Smooth muscle cell (in vitro differentiated cells): ENCODE measurements at regions not wholly inside any gene's neighbourhood (a gene's known extent, or its start where the extent isn't known, plus 50 kb on each side); places are given as distances from the start of the nearest gene placed in this dataset.

Experiments used
- DNase-seq: peaks from one replicate; lab custom pipeline; 2025; ENCODE audit not compliant: unreplicated experiment; lab: John Stamatoyannopoulos, UW
- H2AFZ ChIP-seq: fragments of 200-600 bp; sonication (generic); 2 replicates; pipeline ENCODE4 v1.6.0; 2016; ENCODE audit warnings: antibody characterized with exemption, low read depth, mild to moderate bottlenecking
- H3F3A ChIP-seq: fragments of 200-600 bp; sonication (generic); 2 replicates; pipeline ENCODE4 v1.6.0; 2017; ENCODE audit warnings: antibody characterized with exemption, low read depth
- H3K27ac ChIP-seq: fragments of 200-600 bp; sonication (generic); 2 replicates; pipeline ENCODE4 v1.5.1; 2016; ENCODE audit warnings: low read depth, mild to moderate bottlenecking
- H3K27me3 ChIP-seq: fragments of 200-600 bp; sonication (generic); 2 replicates; pipeline ENCODE4 v1.6.1; 2016; ENCODE audit warnings: low read depth, mild to moderate bottlenecking
- H3K36me3 ChIP-seq: fragments of 200-600 bp; sonication (generic); 2 replicates; pipeline ENCODE4 v1.5.1; 2016; ENCODE audit warnings: low read depth
- H3K4me1 ChIP-seq: fragments of 200-600 bp; sonication (generic); 2 replicates; pipeline ENCODE4 v1.5.1; 2016; ENCODE audit warnings: low read depth
- H3K4me2 ChIP-seq: fragments of 200-600 bp; sonication (generic); 2 replicates; pipeline ENCODE4 v1.6.0; 2016; ENCODE audit warnings: mild to moderate bottlenecking
- H3K4me3 ChIP-seq: fragments of 200-600 bp; sonication (generic); 2 replicates; pipeline ENCODE4 v1.5.1; 2016; ENCODE audit warnings: mild to moderate bottlenecking
- H3K79me2 ChIP-seq: fragments of 200-600 bp; sonication (generic); 2 replicates; pipeline ENCODE4 v1.6.0; 2016; ENCODE audit warnings: low read depth, mild to moderate bottlenecking
- H3K9ac ChIP-seq: fragments of 200-600 bp; sonication (generic); 2 replicates; pipeline ENCODE4 v1.6.0; 2016; ENCODE audit warnings: low read depth
- H3K9me3 ChIP-seq: fragments of 200-600 bp; sonication (generic); replicated peaks from 2 replicates; pipeline ENCODE4 v1.5.1; 2016; ENCODE audit warnings: low read depth
- H4K20me1 ChIP-seq: fragments of 200-600 bp; sonication (generic); 2 replicates; pipeline ENCODE4 v1.6.0; 2016; ENCODE audit warnings: low read depth
- CTCF ChIP-seq: fragments of 200-600 bp; sonication (generic); IDR thresholded peaks from 2 replicates; pipeline ENCODE4 v1.5.1; 2017; ENCODE audit warnings: borderline replicate concordance, mild to moderate bottlenecking, antibody characterized with exemption; ENCODE audit not compliant: insufficient read depth, poor library complexity, severe bottlenecking
- WGBS: methylation state at CpG from one replicate; pipeline ENCODE4 v1.1.7; 2016; ENCODE audit warnings: low lambda C conversion rate; 5-methylcytosine and 5-hydroxymethylcytosine counted together

- H3K36me3 ChIP-seq, result no peaks in the 10 kb centered on the region
- H4K20me1 ChIP-seq, result no peaks in the 10 kb centered on the region
- no peaks in the 10 kb centered on the region for H3K27me3 ChIP-seq
Observed at GRCh38 chr18:29969876-29970275, 1072.7 kb downstream of the DSC3 start.

DNA sequence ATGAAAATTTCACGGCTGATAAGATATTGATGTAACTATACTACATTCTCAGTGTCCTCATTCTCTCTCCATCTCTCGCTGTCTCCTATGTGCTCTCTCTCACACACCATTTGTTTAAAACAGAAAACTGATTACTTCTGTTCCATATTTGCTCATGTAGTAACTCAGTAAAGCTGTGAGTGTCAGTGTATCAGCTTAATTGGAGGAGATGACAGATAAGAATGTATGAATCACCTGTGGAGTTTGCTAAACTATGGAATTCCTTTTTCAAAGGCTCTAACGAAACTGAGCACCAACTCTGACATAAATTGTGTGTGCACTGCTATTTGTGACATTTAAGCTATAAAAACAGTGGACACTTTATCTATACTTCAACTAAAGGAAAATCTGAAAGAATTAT is 1080.0 kb downstream of the DSC3 start:
- Histone ChIP-seq H3K4me2 (no peak overlapping the region), H3K9me3 (no peaks in the 10 kb centered on the region), H3K27ac (no peak overlapping the region), H3K79me2 (no peaks in the 10 kb centered on the region), H3K36me3 (no peaks in the 10 kb centered on the region), H4K20me1 (no peaks in the 10 kb centered on the region), H3K27me3 (no peaks in the 10 kb centered on the region), H3F3A (no peaks in the 10 kb centered on the region), H3K9ac (no peak overlapping the region), H2AFZ (no peak overlapping the region), H3K4me3 (no peak overlapping the region), H3K4me1 (no peaks in the 10 kb centered on the region)
- TF ChIP-seq CTCF, result no peak
- DNase-seq, result no peak
- WGBS, result 73% methylated on average over 3 of the region's 3 CpGs

More at GRCh38 chr18:29969876-29970275, 1072.7 kb downstream of the DSC3 start:
- no peak overlapping the region for H3K27ac ChIP-seq
- no peak for DNase-seq
- H3K9ac ChIP-seq, result no peak overlapping the region
- no peaks in the 10 kb centered on the region for H3F3A ChIP-seq
- H3K4me2 ChIP-seq, result no peak overlapping the region
- no peak for TF ChIP-seq CTCF
- H3K4me3 ChIP-seq, result no peak overlapping the region
- H3K79me2 ChIP-seq, result no peaks in the 10 kb centered on the region
- no peaks in the 10 kb centered on the region for H3K9me3 ChIP-seq
- H2AFZ ChIP-seq, result no peak overlapping the region
- no peaks in the 10 kb centered on the region for H3K4me1 ChIP-seq

GRCh38 chr18:29960539-29960938 is 1082.0 kb downstream of the DSC3 start:
- Histone ChIP-seq H3K4me1 (no peaks in the 10 kb centered on the region), H3K36me3 (no peaks in the 10 kb centered on the region), H3K9ac (no peak overlapping the region), H3K4me3 (no peak overlapping the region), H3F3A (no peaks in the 10 kb centered on the region), H3K9me3 (no peaks in the 10 kb centered on the region), H2AFZ (no peak overlapping the region), H3K27me3 (no peaks in the 10 kb centered on the region), H3K27ac (no peak overlapping the region), H4K20me1 (no peaks in the 10 kb centered on the region), H3K4me2 (no peak overlapping the region), H3K79me2 (no peaks in the 10 kb centered on the region)
- no peak for TF ChIP-seq CTCF
- DNase-seq, result no peak

DNA sequence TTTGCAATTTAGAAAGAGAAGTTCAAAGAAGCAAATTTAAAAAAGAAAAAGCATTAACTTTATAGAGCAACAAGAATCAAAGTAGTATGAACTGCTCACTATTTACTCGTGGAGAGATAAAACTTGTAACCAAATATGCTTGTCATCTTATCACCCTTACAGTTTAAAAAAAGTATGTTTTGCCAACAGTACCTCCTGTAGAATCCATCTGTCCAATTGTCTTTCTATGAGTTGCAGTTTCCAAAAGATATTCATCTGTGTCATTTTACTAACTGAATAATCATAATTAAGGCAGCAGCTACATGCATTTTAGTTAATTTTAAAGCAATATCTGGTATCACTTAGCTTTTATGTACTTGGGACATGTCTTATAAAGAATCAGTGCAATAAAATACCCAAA is 1112.3 kb downstream of the DSC3 start:
- no peaks in the 10 kb centered on the region for H3F3A ChIP-seq
- no peaks in the 10 kb centered on the region for H4K20me1 ChIP-seq
- no peaks in the 10 kb centered on the region for H3K27me3 ChIP-seq
- H3K4me3 ChIP-seq, result no peak overlapping the region
- no peak for DNase-seq
- H3K4me1 ChIP-seq, result no peaks in the 10 kb centered on the region
- 69% methylated on average over 1 of the region's 1 CpG for WGBS
- no peaks in the 10 kb centered on the region for H3K36me3 ChIP-seq
- no peak for TF ChIP-seq CTCF
- no peak overlapping the region for H3K9ac ChIP-seq
- no peaks in the 10 kb centered on the region for H3K79me2 ChIP-seq
- H3K9me3 ChIP-seq, result no peaks in the 10 kb centered on the region
- H3K4me2 ChIP-seq, result no peak overlapping the region
- H3K27ac ChIP-seq, result no peak overlapping the region
- H2AFZ ChIP-seq, result no peak overlapping the region
